ENCODE measurements at regions not wholly inside any gene's neighbourhood (a gene's known extent, or its start where the extent isn't known, plus 50 kb on each side); places are given as distances from the start of the nearest gene placed in this dataset.

DNA sequence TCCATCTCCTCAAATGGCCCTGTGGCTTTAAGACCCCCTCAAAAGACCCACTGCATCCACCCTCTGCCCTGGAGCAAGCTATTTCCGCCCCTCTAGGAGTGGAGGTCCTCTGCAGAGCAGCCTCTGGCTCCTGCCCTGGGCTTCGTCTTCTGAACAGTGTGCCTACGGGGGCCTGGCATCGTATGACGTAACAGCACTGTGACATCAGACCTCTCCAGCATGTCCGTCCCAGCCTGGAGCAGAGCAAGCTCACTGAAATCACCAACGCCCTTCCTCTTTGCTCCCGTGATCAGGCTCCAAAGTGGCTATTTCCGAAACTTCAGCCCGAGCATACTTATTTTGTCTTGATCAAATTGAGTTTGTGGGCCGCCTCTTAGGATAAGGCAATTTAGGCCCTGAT is 69.1 kb upstream of the PTCH1 start:
- no peaks in the 10 kb centered on the region for H3K36me3 ChIP-seq (replicated peaks; ENCODE audit: insufficient read depth, low read length)
- no peak overlapping the region for H3K9ac ChIP-seq (ENCODE audit: low read length)
- H3K27me3 ChIP-seq (replicated peaks; ENCODE audit: insufficient read depth, low read length): no peaks in the 10 kb centered on the region
- H3K27ac ChIP-seq (ENCODE audit: low read length): no peak overlapping the region
- H3K9me2 ChIP-seq (replicated peaks; ENCODE audit: insufficient read depth, low read length): no peaks in the 10 kb centered on the region
- no peak for DNase-seq
- H3K9me3 ChIP-seq (replicated peaks; ENCODE audit: insufficient read depth, low read length): no peaks in the 10 kb centered on the region
- H2AFZ ChIP-seq (ENCODE audit: low read length): no peak overlapping the region
- no peak overlapping the region for H3K4me3 ChIP-seq (ENCODE audit: low read length)
- H4K20me1 ChIP-seq (ENCODE audit: insufficient read depth, low read length): no peaks in the 10 kb centered on the region
- H3K4me1 ChIP-seq (ENCODE audit: low read length): no peaks in the 10 kb centered on the region
- TF ChIP-seq EZH2phosphoT487 (IDR thresholded peaks at IDR 0.05; ENCODE audit: low read length) (no peak), EZH2 (optimal IDR thresholded peaks at IDR 0.05; ENCODE audit: low read depth, low read length) (no peak)
- TF ChIP-seq, protein P1, sequence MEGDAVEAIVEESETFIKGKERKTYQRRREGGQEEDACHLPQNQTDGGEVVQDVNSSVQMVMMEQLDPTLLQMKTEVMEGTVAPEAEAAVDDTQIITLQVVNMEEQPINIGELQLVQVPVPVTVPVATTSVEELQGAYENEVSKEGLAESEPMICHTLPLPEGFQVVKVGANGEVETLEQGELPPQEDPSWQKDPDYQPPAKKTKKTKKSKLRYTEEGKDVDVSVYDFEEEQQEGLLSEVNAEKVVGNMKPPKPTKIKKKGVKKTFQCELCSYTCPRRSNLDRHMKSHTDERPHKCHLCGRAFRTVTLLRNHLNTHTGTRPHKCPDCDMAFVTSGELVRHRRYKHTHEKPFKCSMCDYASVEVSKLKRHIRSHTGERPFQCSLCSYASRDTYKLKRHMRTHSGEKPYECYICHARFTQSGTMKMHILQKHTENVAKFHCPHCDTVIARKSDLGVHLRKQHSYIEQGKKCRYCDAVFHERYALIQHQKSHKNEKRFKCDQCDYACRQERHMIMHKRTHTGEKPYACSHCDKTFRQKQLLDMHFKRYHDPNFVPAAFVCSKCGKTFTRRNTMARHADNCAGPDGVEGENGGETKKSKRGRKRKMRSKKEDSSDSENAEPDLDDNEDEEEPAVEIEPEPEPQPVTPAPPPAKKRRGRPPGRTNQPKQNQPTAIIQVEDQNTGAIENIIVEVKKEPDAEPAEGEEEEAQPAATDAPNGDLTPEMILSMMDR (IDR thresholded peaks at IDR 0.05; ENCODE audit: low read length): no peak
- no peaks in the 10 kb centered on the region for H3F3A ChIP-seq (ENCODE audit: insufficient read depth, low read length)
- no peak overlapping the region for H3K4me2 ChIP-seq (ENCODE audit: low read depth, low read length)
- no peaks in the 10 kb centered on the region for H3K79me2 ChIP-seq (ENCODE audit: low read length)

DNA sequence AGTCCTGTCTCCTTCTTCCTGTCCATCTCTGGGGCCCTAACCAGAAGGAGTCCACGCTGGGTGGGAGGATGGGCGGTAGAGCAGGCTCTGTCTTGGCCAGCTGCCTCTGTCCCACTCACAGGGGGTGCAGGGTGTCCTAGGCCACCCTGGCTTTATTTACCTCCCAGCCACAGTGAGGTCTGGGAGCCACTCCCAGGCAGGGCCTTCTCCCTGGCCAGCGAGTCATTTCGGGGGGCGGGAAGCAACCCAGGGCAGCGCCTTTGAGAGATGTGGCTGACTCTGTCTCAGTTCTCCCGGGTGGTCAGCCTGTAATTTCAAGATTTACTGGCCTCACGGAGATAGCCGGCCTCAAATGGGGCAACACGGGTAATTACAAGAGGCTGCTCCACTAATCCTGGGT is 67.4 kb upstream of the PTCH1 start:
- Histone ChIP-seq H3K27me3 (replicated peaks; ENCODE audit: insufficient read depth, low read length) (no peaks in the 10 kb centered on the region), H3K9me2 (replicated peaks; ENCODE audit: insufficient read depth, low read length) (no peaks in the 10 kb centered on the region), H3F3A (ENCODE audit: insufficient read depth, low read length) (no peaks in the 10 kb centered on the region), H3K4me2 (ENCODE audit: low read depth, low read length) (no peak overlapping the region), H3K79me2 (ENCODE audit: low read length) (no peaks in the 10 kb centered on the region), H3K36me3 (replicated peaks; ENCODE audit: insufficient read depth, low read length) (no peaks in the 10 kb centered on the region), H3K9ac (ENCODE audit: low read length) (no peak overlapping the region), H3K4me1 (ENCODE audit: low read length) (no peaks in the 10 kb centered on the region), H3K9me3 (replicated peaks; ENCODE audit: insufficient read depth, low read length) (no peaks in the 10 kb centered on the region), H3K4me3 (ENCODE audit: low read length) (no peak overlapping the region), H4K20me1 (ENCODE audit: insufficient read depth, low read length) (no peaks in the 10 kb centered on the region), H2AFZ (ENCODE audit: low read length) (no peak overlapping the region), H3K27ac (ENCODE audit: low read length) (no peak overlapping the region)
- DNase-seq: no peak
- TF ChIP-seq EZH2phosphoT487 (IDR thresholded peaks at IDR 0.05; ENCODE audit: low read length) (no peak), EZH2 (optimal IDR thresholded peaks at IDR 0.05; ENCODE audit: low read depth, low read length) (no peak)
- TF ChIP-seq, protein P1 (IDR thresholded peaks at IDR 0.05; ENCODE audit: low read length): no peak

DNA sequence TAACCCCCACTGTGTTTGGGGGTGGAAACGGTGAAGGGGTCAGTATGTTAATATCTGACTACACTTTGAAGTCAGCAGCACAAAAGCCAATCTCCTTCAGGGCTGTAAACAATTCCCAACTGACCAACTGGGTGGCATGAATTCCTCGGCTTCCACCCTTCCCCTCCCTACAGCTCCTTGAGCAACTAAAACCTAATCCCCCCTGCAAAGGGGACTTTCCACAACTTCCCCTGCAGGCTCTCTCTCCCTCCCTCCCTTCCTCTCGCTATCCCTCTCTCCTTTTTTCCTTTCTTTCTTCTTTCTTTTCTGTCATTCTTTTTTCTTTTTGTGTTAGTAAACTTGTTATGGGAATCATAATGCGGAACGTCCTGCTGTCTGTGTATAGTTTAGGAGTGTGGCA is 65.1 kb upstream of the PTCH1 start:
- DNase-seq: no peak
- H3K27ac ChIP-seq (ENCODE audit: low read length): no peak overlapping the region
- no peak for TF ChIP-seq EZH2 (optimal IDR thresholded peaks at IDR 0.05; ENCODE audit: low read depth, low read length)
- TF ChIP-seq, protein P1 (IDR thresholded peaks at IDR 0.05; ENCODE audit: low read length): no peak
- no peak for TF ChIP-seq EZH2phosphoT487 (IDR thresholded peaks at IDR 0.05; ENCODE audit: low read length)
- H3F3A ChIP-seq (ENCODE audit: insufficient read depth, low read length): no peaks in the 10 kb centered on the region
- no peak overlapping the region for H3K9ac ChIP-seq (ENCODE audit: low read length)
- no peaks in the 10 kb centered on the region for H3K79me2 ChIP-seq (ENCODE audit: low read length)
- H3K27me3 ChIP-seq (replicated peaks; ENCODE audit: insufficient read depth, low read length): no peaks in the 10 kb centered on the region
- no peaks in the 10 kb centered on the region for H3K36me3 ChIP-seq (replicated peaks; ENCODE audit: insufficient read depth, low read length)
- H4K20me1 ChIP-seq (ENCODE audit: insufficient read depth, low read length): no peaks in the 10 kb centered on the region
- no peaks in the 10 kb centered on the region for H3K9me2 ChIP-seq (replicated peaks; ENCODE audit: insufficient read depth, low read length)
- H3K9me3 ChIP-seq (replicated peaks; ENCODE audit: insufficient read depth, low read length): no peaks in the 10 kb centered on the region
- H2AFZ ChIP-seq (ENCODE audit: low read length): no peak overlapping the region
- H3K4me1 ChIP-seq (ENCODE audit: low read length): no peaks in the 10 kb centered on the region
- no peak overlapping the region for H3K4me3 ChIP-seq (ENCODE audit: low read length)
- no peak overlapping the region for H3K4me2 ChIP-seq (ENCODE audit: low read depth, low read length)

All from MM.1S (cell line).